ENCODE measurements at regions not wholly inside any gene's neighbourhood (a gene's known extent, or its start where the extent isn't known, plus 50 kb on each side); places are given as distances from the start of the nearest gene placed in this dataset.
A peak's percentile ranks its signal among the peaks of the same experiment; 100 is the strongest.

DNA sequence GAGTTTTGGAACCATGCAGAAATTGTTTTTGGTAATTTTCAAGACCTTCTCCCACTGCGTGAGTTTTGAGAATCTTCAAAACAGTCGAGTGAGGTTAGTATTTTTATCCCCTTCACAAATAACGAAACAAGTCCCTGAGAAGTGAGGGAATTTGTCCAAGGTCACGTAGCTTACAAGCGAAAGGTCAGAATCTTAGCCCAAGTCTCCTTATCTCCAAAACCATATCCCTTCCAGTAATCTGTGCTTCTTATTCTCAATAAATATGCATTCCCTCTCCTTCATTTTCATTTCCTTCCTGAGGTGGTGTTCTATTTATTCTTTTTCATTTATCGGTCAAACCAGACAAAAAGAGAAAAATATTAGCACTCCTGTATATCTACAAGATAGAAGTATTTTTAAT, 163.6 kb downstream of the MREG start:
- DNase-seq (no peak), ATAC-seq (no peak)
- Mint-ChIP-seq H3K9me3 (peaks cover 13% of the 10 kb centered on the region), H3K27ac (no peak overlapping the region), H3K4me1 (peaks cover 2% of the 10 kb centered on the region), H3K36me3 (ENCODE audit: low read depth) (no peaks in the 10 kb centered on the region), H3K27me3 (no peaks in the 10 kb centered on the region), H3K4me3 (no peak overlapping the region)

GRCh38 chr2:215848698-215849097, 164.7 kb downstream of the MREG start:
- H3K9me3 Mint-ChIP-seq = peaks cover 10% of the 10 kb centered on the region
- no peak overlapping the region for H3K27ac Mint-ChIP-seq
- H3K4me1 Mint-ChIP-seq = peaks cover 2% of the 10 kb centered on the region
- H3K27me3 Mint-ChIP-seq = no peaks in the 10 kb centered on the region
- H3K4me3 Mint-ChIP-seq = no peak overlapping the region
- H3K36me3 Mint-ChIP-seq (ENCODE audit: low read depth) = no peaks in the 10 kb centered on the region
- ATAC-seq = no peak
- DNase-seq = no peak

DNA sequence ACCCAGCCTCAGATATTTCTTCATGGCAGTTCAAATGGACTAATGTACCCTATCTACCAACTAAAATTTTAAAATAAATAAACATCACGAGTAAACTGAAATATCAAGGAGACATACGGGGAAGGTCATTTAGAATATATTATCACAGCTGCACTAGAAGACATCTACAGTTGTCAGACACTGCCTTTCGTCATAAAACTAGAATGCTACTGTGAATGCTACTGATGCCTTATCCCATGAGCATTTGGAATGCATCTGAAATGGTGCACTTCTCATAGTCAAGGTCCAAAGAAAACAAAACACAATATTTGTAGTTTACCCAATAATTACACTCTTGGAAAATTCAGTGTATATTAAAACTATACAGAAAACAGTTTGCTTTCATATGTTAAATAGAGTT, 165.2 kb downstream of the MREG start:
- H3K4me3 Mint-ChIP-seq = no peak overlapping the region
- ATAC-seq (no peak), DNase-seq (no peak)
- peaks cover 2% of the 10 kb centered on the region for H3K4me1 Mint-ChIP-seq
- peaks cover 5% of the 10 kb centered on the region for H3K9me3 Mint-ChIP-seq
- no peak overlapping the region for H3K27ac Mint-ChIP-seq
- H3K36me3 Mint-ChIP-seq (ENCODE audit: low read depth) = no peaks in the 10 kb centered on the region
- H3K27me3 Mint-ChIP-seq = no peaks in the 10 kb centered on the region

- Mint-ChIP-seq H3K4me3 (no peak overlapping the region), H3K27me3 (no peaks in the 10 kb centered on the region), H3K27ac (no peak overlapping the region), H3K9me3 (peaks cover 2% of the 10 kb centered on the region), H3K36me3 (ENCODE audit: low read depth) (no peaks in the 10 kb centered on the region), H3K4me1 (peaks cover 2% of the 10 kb centered on the region)
- no peak for DNase-seq
- no peak for ATAC-seq
Observed at GRCh38 chr2:215847718-215848117, 165.6 kb downstream of the MREG start.

- no peak for DNase-seq
- Mint-ChIP-seq H3K27me3 (no peaks in the 10 kb centered on the region), H3K27ac (no peak overlapping the region)
Observed at GRCh38 chr2:215847056-215847455, 166.3 kb downstream of the MREG start.

DNA sequence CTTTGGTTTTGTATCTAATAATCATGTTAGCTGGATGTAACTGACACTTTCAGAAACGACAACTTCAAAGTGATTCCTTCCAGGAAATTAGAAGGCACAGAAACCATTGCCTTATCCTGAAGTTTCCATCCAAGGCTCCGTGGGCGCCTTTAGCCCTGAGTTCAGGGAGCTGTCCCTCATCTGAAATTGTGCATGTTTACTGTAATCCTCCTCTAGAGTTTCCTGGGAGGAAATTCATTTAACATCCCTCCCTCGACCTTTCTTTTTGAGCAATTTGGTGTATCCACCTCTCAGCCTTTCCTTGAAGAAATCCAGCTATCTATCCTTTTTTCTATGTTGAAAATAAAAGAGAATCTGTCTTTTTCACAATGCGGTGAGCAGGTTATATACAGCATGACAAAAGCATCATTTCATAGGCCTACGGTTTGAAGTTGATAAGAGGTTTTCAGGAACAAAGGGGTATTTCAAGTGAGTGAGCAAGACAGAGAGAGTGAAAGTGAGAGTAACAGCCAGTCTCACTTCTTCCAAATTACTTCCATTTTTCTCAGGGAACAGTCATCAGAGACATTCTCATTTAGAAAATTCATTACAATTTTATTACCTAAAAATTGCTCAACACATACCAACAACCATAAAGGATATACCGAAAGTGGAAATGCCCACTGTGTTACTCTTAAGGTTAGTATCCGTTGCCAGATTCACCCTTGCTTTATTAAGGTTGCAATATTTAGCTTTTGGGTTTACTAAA, 167.3 kb downstream of the MREG start:
- peaks cover 2% of the 10 kb centered on the region for H3K4me1 Mint-ChIP-seq
- no peak overlapping the region for H3K4me3 Mint-ChIP-seq
- DNase-seq (no peak), ATAC-seq (peak; percentile 18)
- no peaks in the 10 kb centered on the region for H3K27me3 Mint-ChIP-seq
- no peaks in the 10 kb centered on the region for H3K9me3 Mint-ChIP-seq
- no peak overlapping the region for H3K27ac Mint-ChIP-seq
- H3K36me3 Mint-ChIP-seq (ENCODE audit: low read depth) = no peaks in the 10 kb centered on the region

More at GRCh38 chr2:215847056-215847455, 166.3 kb downstream of the MREG start:
- Mint-ChIP-seq H3K4me1 (peaks cover 2% of the 10 kb centered on the region), H3K36me3 (ENCODE audit: low read depth) (no peaks in the 10 kb centered on the region), H3K4me3 (no peak overlapping the region), H3K9me3 (no peaks in the 10 kb centered on the region)
- ATAC-seq = no peak

DNA sequence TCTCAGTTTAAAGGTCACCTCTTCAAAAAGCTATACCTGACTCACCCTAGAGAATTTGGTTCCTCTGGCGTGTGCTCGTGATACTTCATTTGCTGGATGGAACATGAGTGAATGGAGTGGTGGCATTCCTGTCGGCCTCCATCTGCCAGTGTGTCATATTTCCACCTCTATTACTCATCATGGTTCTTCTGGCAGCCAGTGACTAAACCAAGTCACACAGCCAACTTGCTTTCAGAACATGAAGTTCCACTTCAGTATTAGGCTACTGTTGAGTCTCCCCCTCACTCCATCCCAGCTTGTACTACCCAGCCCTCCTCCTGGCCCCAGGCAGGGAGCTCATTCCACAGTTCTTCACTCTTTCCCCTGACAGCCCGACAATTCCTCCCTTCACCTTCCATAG, 169.8 kb downstream of the MREG start:
- Mint-ChIP-seq H3K27ac (no peak overlapping the region), H3K4me1 (peaks cover 2% of the 10 kb centered on the region), H3K9me3 (no peaks in the 10 kb centered on the region), H3K27me3 (no peaks in the 10 kb centered on the region), H3K4me3 (no peak overlapping the region), H3K36me3 (ENCODE audit: low read depth) (no peaks in the 10 kb centered on the region)
- ATAC-seq (peak; percentile 59), DNase-seq (no peak)

- no peak overlapping the region for H3K4me3 Mint-ChIP-seq
- peaks cover 2% of the 10 kb centered on the region for H3K4me1 Mint-ChIP-seq
- H3K9me3 Mint-ChIP-seq = no peaks in the 10 kb centered on the region
- no peaks in the 10 kb centered on the region for H3K36me3 Mint-ChIP-seq (ENCODE audit: low read depth)
- DNase-seq (no peak), ATAC-seq (no peak)
- H3K27ac Mint-ChIP-seq = no peak overlapping the region
- peaks cover 5% of the 10 kb centered on the region for H3K27me3 Mint-ChIP-seq
Observed at GRCh38 chr2:215841175-215841816, 172.1 kb downstream of the MREG start.

- H3K36me3 Mint-ChIP-seq (ENCODE audit: low read depth) = no peaks in the 10 kb centered on the region
- no peak overlapping the region for H3K4me3 Mint-ChIP-seq
- peaks cover 6% of the 10 kb centered on the region for H3K27me3 Mint-ChIP-seq
- DNase-seq (no peak), ATAC-seq (no peak)
- no peak overlapping the region for H3K27ac Mint-ChIP-seq
- no peaks in the 10 kb centered on the region for H3K9me3 Mint-ChIP-seq
- no peaks in the 10 kb centered on the region for H3K4me1 Mint-ChIP-seq
Observed at GRCh38 chr2:215839816-215840215, 173.5 kb downstream of the MREG start.

DNA sequence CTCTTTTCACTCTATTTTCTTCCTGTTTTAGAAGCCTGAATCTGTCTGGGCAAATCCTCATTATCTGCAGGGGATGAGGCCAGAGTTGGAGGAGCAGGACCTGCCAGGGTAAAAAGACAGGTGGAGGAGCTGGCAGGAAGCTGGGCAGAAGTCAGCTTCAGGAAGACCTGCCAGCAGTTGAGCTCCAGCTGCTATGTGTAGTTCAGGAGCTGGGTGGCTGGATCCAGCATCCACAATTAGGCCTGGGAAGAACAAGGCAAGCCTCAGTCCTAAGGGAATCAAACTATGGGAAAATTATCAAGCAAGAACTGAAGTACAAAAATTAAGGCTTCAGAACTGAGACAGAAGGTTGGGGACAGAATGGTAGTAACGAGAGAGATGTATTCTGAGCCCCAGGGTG, 174.0 kb downstream of the MREG start:
- no peaks in the 10 kb centered on the region for H3K36me3 Mint-ChIP-seq (ENCODE audit: low read depth)
- H3K4me3 Mint-ChIP-seq = no peak overlapping the region
- DNase-seq = no peak
- no peak for ATAC-seq
- no peaks in the 10 kb centered on the region for H3K4me1 Mint-ChIP-seq
- H3K27me3 Mint-ChIP-seq = peaks cover 6% of the 10 kb centered on the region
- no peak overlapping the region for H3K27ac Mint-ChIP-seq
- H3K9me3 Mint-ChIP-seq = no peaks in the 10 kb centered on the region

- Mint-ChIP-seq H3K36me3 (ENCODE audit: low read depth) (no peaks in the 10 kb centered on the region), H3K27me3 (peaks cover 6% of the 10 kb centered on the region), H3K4me3 (no peak overlapping the region)
Observed at GRCh38 chr2:215836881-215837280, 176.5 kb downstream of the MREG start.

DNA sequence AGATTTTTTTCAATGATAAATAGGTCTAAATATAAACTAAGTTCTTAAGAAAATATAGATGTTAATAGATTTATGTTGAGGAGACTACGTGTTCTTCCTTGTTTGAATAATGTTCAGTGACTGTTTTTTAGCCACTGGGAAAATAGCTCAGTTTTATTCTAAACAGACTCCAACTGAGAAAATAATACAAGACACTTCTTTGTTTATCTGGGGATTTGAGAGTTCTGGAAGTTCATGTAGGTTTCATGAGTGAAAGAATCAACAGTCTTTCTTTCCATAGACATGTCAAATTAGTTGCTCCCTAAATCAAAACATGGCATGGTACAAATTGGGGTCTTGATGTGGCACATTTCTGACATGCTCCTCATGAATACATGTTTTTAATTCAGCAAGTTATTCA, 177.7 kb downstream of the MREG start:
- Mint-ChIP-seq H3K4me1 (peaks cover 4% of the 10 kb centered on the region), H3K9me3 (no peaks in the 10 kb centered on the region), H3K27me3 (peaks cover 6% of the 10 kb centered on the region), H3K4me3 (no peak overlapping the region), H3K36me3 (ENCODE audit: low read depth) (no peaks in the 10 kb centered on the region), H3K27ac (no peak overlapping the region)
- no peak for DNase-seq
- no peak for ATAC-seq

More at GRCh38 chr2:215836881-215837280, 176.5 kb downstream of the MREG start:
- DNase-seq = no peak
- no peak for ATAC-seq
- H3K4me1 Mint-ChIP-seq = no peaks in the 10 kb centered on the region
- no peak overlapping the region for H3K27ac Mint-ChIP-seq
- H3K9me3 Mint-ChIP-seq = no peaks in the 10 kb centered on the region

DNA sequence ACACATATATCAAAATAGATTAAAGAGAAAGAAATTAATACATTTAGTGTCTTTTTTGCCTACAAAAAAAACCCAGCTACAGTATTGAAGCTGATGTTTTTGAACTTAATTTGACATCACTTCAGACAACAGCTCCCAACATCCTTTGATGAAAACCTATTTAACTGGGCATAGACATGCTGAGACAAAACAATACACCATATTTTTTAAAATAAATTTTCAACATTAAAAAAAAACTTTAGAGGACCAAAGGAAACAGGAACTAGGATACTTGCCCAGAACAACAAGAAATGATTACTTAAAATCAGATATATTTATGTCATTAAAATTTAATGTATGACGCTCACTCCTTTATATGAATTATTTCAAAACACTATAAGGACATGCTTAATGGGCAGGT, 178.1 kb downstream of the MREG start:
- H3K36me3 Mint-ChIP-seq (ENCODE audit: low read depth) = no peaks in the 10 kb centered on the region
- DNase-seq = no peak
- peaks cover 6% of the 10 kb centered on the region for H3K27me3 Mint-ChIP-seq
- peaks cover 4% of the 10 kb centered on the region for H3K4me1 Mint-ChIP-seq
- no peak overlapping the region for H3K27ac Mint-ChIP-seq
- H3K4me3 Mint-ChIP-seq = no peak overlapping the region
- no peak for ATAC-seq
- no peaks in the 10 kb centered on the region for H3K9me3 Mint-ChIP-seq

DNA sequence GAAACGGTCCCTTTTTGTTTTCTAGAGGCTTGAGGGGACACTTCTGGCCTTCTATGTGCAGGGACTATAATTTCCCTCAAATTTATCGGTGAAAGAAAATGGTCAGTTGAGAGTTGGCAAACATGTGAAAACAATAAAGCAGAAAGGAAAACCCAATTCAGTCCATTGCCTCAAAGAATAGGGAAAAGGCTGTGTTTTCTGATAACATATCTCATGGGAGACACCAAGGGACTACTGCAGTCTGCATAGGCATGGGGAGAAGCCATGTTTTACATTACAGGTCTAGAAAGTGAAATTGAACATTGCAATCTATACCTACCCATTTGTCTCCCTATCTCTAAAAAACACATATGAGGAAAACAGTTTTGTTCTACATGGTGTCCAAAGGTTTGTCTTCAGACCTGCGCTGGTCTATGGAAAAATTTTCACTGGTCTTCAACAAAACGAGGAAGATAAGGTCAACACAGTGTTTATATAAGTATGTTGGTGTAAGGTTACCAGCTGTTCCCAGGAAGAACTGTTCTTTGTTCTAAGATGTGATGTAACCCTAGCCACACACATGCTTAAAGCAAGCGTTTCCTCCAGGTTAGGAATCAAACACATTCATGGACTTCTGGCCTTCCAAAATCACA, 179.7 kb downstream of the MREG start:
- H3K4me3 Mint-ChIP-seq = no peak overlapping the region
- ATAC-seq (no peak), DNase-seq (no peak)
- no peak overlapping the region for H3K27ac Mint-ChIP-seq
- peaks cover 6% of the 10 kb centered on the region for H3K27me3 Mint-ChIP-seq
- no peaks in the 10 kb centered on the region for H3K9me3 Mint-ChIP-seq
- no peaks in the 10 kb centered on the region for H3K36me3 Mint-ChIP-seq (ENCODE audit: low read depth)
- H3K4me1 Mint-ChIP-seq = peaks cover 7% of the 10 kb centered on the region

- H3K27me3 Mint-ChIP-seq = peaks cover 5% of the 10 kb centered on the region
- H3K4me3 Mint-ChIP-seq = no peak overlapping the region
- no peaks in the 10 kb centered on the region for H3K9me3 Mint-ChIP-seq
- no peaks in the 10 kb centered on the region for H3K36me3 Mint-ChIP-seq (ENCODE audit: low read depth)
- DNase-seq = no peak
- ATAC-seq = no peak
- no peak overlapping the region for H3K27ac Mint-ChIP-seq
- H3K4me1 Mint-ChIP-seq = peaks cover 8% of the 10 kb centered on the region
Observed at GRCh38 chr2:215832791-215833190, 180.6 kb downstream of the MREG start.
